GM10266 (cell line): ENCODE measurements at regions not wholly inside any gene's neighbourhood (a gene's known extent, or its start where the extent isn't known, plus 50 kb on each side); places are given as distances from the start of the nearest gene placed in this dataset.

Experiments
- DNase-seq: peaks from one replicate; pipeline ENCODE4 v3.0.0; 2012; ENCODE audit errors: extremely low spot score
- CTCF ChIP-seq: IDR thresholded peaks from 2 replicates; pipeline ENCODE4 v1.5.1; 2012; ENCODE audit warnings: mild to moderate bottlenecking, low read depth; ENCODE audit not compliant: control insufficient read depth, insufficient read depth; ENCODE audit errors: missing control alignments

GRCh38 chr2:190136825-190137224, 74.3 kb upstream of the MSTN start:
- DNase-seq, result no peak
- TF ChIP-seq CTCF, result no peak

- TF ChIP-seq CTCF, result no peak
- no peak for DNase-seq
Observed at GRCh38 chr2:190136259-190136658, 73.7 kb upstream of the MSTN start.

GRCh38 chr2:190129421-190130199, 67.1 kb upstream of the MSTN start:
- no peak for DNase-seq
- no peak for TF ChIP-seq CTCF

- no peak for TF ChIP-seq CTCF
- no peak for DNase-seq
Observed at GRCh38 chr2:190127651-190128050, 65.1 kb upstream of the MSTN start.

- no peak for DNase-seq
- no peak for TF ChIP-seq CTCF
Observed at GRCh38 chr2:190126798-190127197, 64.3 kb upstream of the MSTN start.

- DNase-seq, result no peak
- no peak for TF ChIP-seq CTCF
Observed at GRCh38 chr2:190123956-190124355, 61.4 kb upstream of the MSTN start.

- peak; percentile 37 for TF ChIP-seq CTCF
- DNase-seq, result peak; percentile 43
Observed at GRCh38 chr2:190121971-190122370, 59.4 kb upstream of the MSTN start.
